Stomach (tissue), 8 donors: ENCODE measurements at regions not wholly inside any gene's neighbourhood (a gene's known extent, or its start where the extent isn't known, plus 50 kb on each side); places are given as distances from the start of the nearest gene placed in this dataset.

Source experiments
- DNase-seq, 2 donors: peaks; one replicate each; pipeline versions ENCODE4 v3.0.0 to v3.0.0-alpha.2; 2013 to 2019
- H3K27ac ChIP-seq, 5 donors: fragments of 200-600 bp in 4 of 5; sonication (generic) in 4 of 5; one replicate each; pipeline ENCODE4 v1.5.1; 2013 to 2019; ENCODE audit warnings: mild to moderate bottlenecking in 1 of 5, moderate library complexity in 1 of 5
- H3K27me3 ChIP-seq, 3 donors: fragments of 200-600 bp; sonication (generic); one replicate each; pipeline ENCODE4 v1.5.1; 2017 to 2019; ENCODE audit warnings: mixed run types in 1 of 3
- H3K36me3 ChIP-seq, 4 donors: fragments of 200-600 bp; sonication (generic); 1 replicate in 3 of 4; 2 replicates in 1 of 4; pipeline ENCODE4 v1.5.1; 2016 to 2019
- H3K4me1 ChIP-seq, 4 donors: fragments of 200-600 bp; sonication (generic); one replicate each; pipeline ENCODE4 v1.5.1; 2016 to 2019
- H3K4me3 ChIP-seq, 4 donors: fragments of 200-600 bp; sonication (generic) in 3 of 4; one replicate each; pipeline ENCODE4 v1.5.1; 2016 to 2019; ENCODE audit warnings: mild to moderate bottlenecking in 1 of 4
- H3K9me3 ChIP-seq, 4 donors: fragments of 200-600 bp; sonication (generic); one replicate each; pipeline ENCODE4 v1.5.1; 2016 to 2019
- EP300 ChIP-seq: sonication (generic); formaldehyde crosslinking; IDR thresholded peaks from one replicate; pipeline ENCODE4 v1.6.1; 2017; ENCODE audit warnings: antibody characterized with exemption
- POLR2A ChIP-seq, 4 donors: fragments of 450-650 bp; IDR thresholded peaks; one replicate each; pipeline ENCODE4 v1.6.1; 2016; ENCODE audit warnings: antibody characterized with exemption in 4 of 4, control low read depth in 2 of 4, mild to moderate bottlenecking in 1 of 4, moderate library complexity in 1 of 4
- POLR2AphosphoS5 ChIP-seq, 3 donors: sonication (generic); formaldehyde crosslinking; IDR thresholded peaks; one replicate each; pipeline ENCODE4 v1.6.1; 2016; ENCODE audit warnings: antibody characterized with exemption in 3 of 3
- whole genome bisulfite sequencing, 5 donors: extraction: QIAGEN DNeasy Blood & Tissue Kit in 3 of 5; methylation state at CpG; one replicate each; pipeline versions ENCODE4 v1.1.5 to v1.1.7; 2013 to 2018; 5-methylcytosine and 5-hydroxymethylcytosine counted together
- intact Hi-C: fragments of 100-400 bp; cut with DNase I; formaldehyde crosslinking; loops from one replicate; pipeline ENCODE4 v1.15.1; 2023; ENCODE audit warnings: low total_unique reads
- TF ChIP-seq, protein P1 (sequence below), 7 experiments: fragments of 450-650 bp in 4 of 7; fragments of 200-600 bp in 3 of 7; sonication (generic) in 3 of 7; IDR thresholded peaks; one replicate each; pipeline ENCODE4 v1.5.1; 2016 to 2019; ENCODE audit warnings: antibody characterized with exemption in 7 of 7, control low read depth in 2 of 7, mild to moderate bottlenecking in 1 of 7
- donor health status: healthy with polysubstance abuse.
- donor health status: Bipolar disorder and iron deficiency.
- donor health status: healthy.

DNA sequence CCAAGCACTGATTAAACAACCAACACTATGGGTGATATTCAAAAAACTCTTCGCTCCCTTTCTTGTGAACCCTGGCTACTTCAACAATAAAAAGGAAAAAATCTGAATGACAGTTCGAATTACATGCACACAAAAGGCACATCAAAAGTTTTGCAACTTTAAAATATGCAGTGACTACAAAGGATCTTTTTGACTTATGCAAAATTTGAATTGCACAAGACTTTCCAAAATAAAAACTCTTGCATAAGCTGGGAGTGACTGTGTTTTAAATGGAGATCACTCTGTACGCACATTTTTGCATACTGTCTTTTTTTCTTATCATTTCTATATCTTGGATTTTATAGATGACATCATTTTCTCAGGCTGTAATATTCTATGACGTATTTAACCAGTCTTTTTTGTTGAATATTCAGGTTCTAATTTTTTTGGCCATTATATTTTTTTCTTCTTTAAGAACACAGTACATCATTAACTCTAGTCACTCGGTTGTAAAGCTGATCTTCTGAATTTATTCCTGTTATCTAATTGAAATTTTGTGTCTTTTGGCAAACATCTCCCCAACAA is 667.6 kb upstream of the TBX3 start:
- WGBS, 5 donors, result 76 to 78% (median 76%) methylated on average over 5 of the region's 5 CpGs
- Histone ChIP-seq H3K36me3 (no peaks in the 10 kb centered on the region), H3K4me1 (peaks cover 0 to 12% (median 5%) of the 10 kb centered on the region in 4 donors), H3K9me3 (no peaks in the 10 kb centered on the region), H3K4me3 (no peak overlapping the region), H3K27ac (no peak overlapping the region), H3K27me3 (no peaks in the 10 kb centered on the region)
- intact Hi-C loops, result no loop called here
- DNase-seq, result no peak
- TF ChIP-seq, protein P1, sequence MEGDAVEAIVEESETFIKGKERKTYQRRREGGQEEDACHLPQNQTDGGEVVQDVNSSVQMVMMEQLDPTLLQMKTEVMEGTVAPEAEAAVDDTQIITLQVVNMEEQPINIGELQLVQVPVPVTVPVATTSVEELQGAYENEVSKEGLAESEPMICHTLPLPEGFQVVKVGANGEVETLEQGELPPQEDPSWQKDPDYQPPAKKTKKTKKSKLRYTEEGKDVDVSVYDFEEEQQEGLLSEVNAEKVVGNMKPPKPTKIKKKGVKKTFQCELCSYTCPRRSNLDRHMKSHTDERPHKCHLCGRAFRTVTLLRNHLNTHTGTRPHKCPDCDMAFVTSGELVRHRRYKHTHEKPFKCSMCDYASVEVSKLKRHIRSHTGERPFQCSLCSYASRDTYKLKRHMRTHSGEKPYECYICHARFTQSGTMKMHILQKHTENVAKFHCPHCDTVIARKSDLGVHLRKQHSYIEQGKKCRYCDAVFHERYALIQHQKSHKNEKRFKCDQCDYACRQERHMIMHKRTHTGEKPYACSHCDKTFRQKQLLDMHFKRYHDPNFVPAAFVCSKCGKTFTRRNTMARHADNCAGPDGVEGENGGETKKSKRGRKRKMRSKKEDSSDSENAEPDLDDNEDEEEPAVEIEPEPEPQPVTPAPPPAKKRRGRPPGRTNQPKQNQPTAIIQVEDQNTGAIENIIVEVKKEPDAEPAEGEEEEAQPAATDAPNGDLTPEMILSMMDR (IDR thresholded peaks at IDR 0.05), result no peak
- no peak for TF ChIP-seq POLR2A (IDR thresholded peaks at IDR 0.05)
- no peak for TF ChIP-seq EP300
- no peak for TF ChIP-seq POLR2AphosphoS5 (IDR thresholded peaks at IDR 0.05)

DNA sequence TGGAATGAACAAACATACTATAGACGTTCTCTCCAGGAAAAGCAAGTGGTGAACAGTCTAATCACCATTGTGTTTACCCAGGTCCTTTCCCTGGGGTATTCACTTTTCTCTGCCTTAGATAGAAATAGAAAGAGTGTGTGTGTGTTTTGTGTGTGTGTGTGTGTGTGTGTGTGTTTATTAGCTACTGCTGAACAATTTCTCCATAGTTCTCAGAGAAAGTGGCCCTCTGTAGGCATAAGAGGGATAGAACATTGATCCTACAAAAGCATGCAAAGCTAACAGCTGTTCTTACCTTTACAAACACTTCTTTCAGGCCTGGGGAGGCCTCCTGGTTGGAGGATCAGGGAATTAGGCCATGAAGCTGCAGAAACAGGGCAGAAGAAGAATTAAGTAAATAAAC is 665.7 kb upstream of the TBX3 start:
- peaks cover 0 to 11% (median 5%) of the 10 kb centered on the region in 4 donors for H3K4me1 ChIP-seq
- no peaks in the 10 kb centered on the region for H3K36me3 ChIP-seq
- H3K27me3 ChIP-seq, result no peaks in the 10 kb centered on the region
- TF ChIP-seq POLR2A (IDR thresholded peaks at IDR 0.05), result no peak
- TF ChIP-seq POLR2AphosphoS5 (IDR thresholded peaks at IDR 0.05), result no peak
- no peak overlapping the region for H3K4me3 ChIP-seq
- WGBS, 5 donors, result 13 to 38% (median 18%) methylated on average over 1 of the region's 1 CpG
- intact Hi-C loops, result no loop called here
- DNase-seq, result no peak
- no peak overlapping the region for H3K27ac ChIP-seq
- H3K9me3 ChIP-seq, result no peaks in the 10 kb centered on the region

DNA sequence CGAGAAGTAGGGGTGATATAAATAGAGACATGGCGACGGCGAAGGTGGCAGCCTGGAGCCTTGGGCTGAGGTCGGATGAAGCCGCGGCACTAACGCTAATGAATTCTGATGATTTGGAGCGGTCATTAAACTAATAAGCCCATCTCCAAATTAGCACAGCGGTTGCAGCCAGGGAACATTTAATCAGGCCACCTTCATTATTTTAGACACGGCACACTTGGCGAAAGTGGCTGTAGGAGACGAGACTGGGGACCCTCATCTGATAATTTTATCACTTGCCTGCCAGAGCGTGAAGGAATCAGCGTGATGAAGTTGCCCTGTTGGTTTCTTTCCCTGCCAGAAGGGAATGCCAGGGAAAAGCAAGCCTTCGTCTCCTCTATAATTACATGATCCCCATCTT is 664.3 kb upstream of the TBX3 start:
- Histone ChIP-seq H3K4me3 (no peak overlapping the region), H3K9me3 (peaks cover 0 to under 1% (median 0%) of the 10 kb centered on the region in 4 donors), H3K4me1 (no peaks in the 10 kb centered on the region), H3K36me3 (no peaks in the 10 kb centered on the region), H3K27ac (no peak overlapping the region), H3K27me3 (no peaks in the 10 kb centered on the region)
- 92 to 95% (median 93%) methylated on average over 16 of the region's 16 CpGs for WGBS, 5 donors
- no peak for DNase-seq
- intact Hi-C loops, result no loop called here
- TF ChIP-seq POLR2AphosphoS5 (IDR thresholded peaks at IDR 0.05), result no peak
- TF ChIP-seq, protein P1 (IDR thresholded peaks at IDR 0.05), result no peak
- TF ChIP-seq EP300, result no peak
- TF ChIP-seq POLR2A (IDR thresholded peaks at IDR 0.05), result no peak

DNA sequence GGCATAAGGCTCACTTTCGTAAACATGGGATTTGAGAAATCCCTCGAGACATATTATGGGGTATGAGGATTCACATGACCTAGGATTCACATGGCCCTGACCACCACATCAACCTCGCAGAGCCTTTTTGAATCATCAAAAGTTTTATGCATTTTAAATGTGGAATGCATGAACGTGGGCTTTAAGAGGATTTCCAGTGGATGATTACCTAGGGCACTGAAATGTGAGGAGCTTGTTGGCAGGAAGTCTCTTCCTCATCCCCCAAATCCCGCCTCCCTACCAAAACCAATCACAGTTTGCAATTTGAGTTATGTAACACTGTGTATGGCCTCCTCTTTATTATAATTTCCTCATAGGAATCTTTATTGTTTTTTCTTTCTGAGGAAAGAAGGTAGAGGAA is 659.6 kb upstream of the TBX3 start:
- WGBS, 5 donors, result 84 to 89% (median 86%) methylated on average over 5 of the region's 5 CpGs
- intact Hi-C loops, result no loop called here

DNA sequence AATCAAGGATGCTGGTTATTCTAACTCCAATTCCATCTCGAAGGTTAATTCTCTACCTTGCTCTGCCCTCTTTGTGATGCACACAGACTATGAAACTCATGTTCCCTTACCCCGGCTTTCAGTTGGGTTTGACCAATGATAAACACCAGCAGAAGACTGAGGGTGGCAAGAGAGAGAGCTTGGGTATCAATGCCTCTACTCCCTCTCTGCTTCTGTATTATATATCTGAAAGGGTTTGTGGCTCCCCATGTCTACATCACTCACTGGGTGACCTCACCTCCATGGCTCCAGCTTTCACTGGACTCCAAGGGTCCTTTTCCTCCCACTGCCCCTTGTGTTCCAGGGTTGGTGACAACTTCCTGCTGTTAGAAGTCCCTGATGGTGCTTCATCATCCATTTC is 659.0 kb upstream of the TBX3 start:
- H3K27me3 ChIP-seq, result no peaks in the 10 kb centered on the region
- peaks cover 0 to 6% (median 0%) of the 10 kb centered on the region in 4 donors for H3K4me1 ChIP-seq
- intact Hi-C loops, result no loop called here
- TF ChIP-seq POLR2A (IDR thresholded peaks at IDR 0.05) (no peak), POLR2AphosphoS5 (IDR thresholded peaks at IDR 0.05) (no peak), EP300 (no peak)
- TF ChIP-seq, protein P1 (IDR thresholded peaks at IDR 0.05), result no peak
- WGBS, 5 donors, result 83 to 94% (median 88%) methylated on average over 2 of the region's 2 CpGs
- no peaks in the 10 kb centered on the region for H3K36me3 ChIP-seq
- H3K9me3 ChIP-seq, result peaks cover 0 to 10% (median 4%) of the 10 kb centered on the region in 4 donors
- H3K4me3 ChIP-seq, result no peak overlapping the region
- DNase-seq, result no peak
- no peak overlapping the region for H3K27ac ChIP-seq

More for the DNA sequence above, 659.6 kb upstream of the TBX3 start:
- H3K27me3 ChIP-seq, result no peaks in the 10 kb centered on the region
- H3K4me3 ChIP-seq, result no peak overlapping the region
- no peaks in the 10 kb centered on the region for H3K36me3 ChIP-seq
- H3K9me3 ChIP-seq, result peaks cover 0 to 10% (median 4%) of the 10 kb centered on the region in 4 donors
- TF ChIP-seq, protein P1 (IDR thresholded peaks at IDR 0.05), result no peak
- TF ChIP-seq POLR2A (IDR thresholded peaks at IDR 0.05) (no peak), EP300 (no peak), POLR2AphosphoS5 (IDR thresholded peaks at IDR 0.05) (no peak)
- H3K4me1 ChIP-seq, result peaks cover 0 to 6% (median 0%) of the 10 kb centered on the region in 4 donors
- DNase-seq, result no peak
- H3K27ac ChIP-seq, result no peak overlapping the region
